HCT116 (cell line): ENCODE measurements at regions not wholly inside any gene's neighbourhood (a gene's known extent, or its start where the extent isn't known, plus 50 kb on each side); places are given as distances from the start of the nearest gene placed in this dataset.

Source experiments
- ATAC-seq: fragments of 200-7000 bp; cut with Tn5 transposase; 2 replicates; pipeline ENCODE4 v1.9.1; 2020; ENCODE audit warnings: mild to moderate bottlenecking, moderate library complexity
- BruUV-seq: library from RNA; stranded (reverse); fragments of 400-500 nt; replicated peaks from 2 replicates; lab custom pipeline; 2021; lab: Mats Ljungman, UMichigan
- CTCF ChIA-PET: fragments of 300-600 bp; sonication (Branson Sonifier 250); formaldehyde crosslinking; loops from one replicate; lab custom pipeline; 2021; ENCODE audit warnings: antibody characterized with exemption; lab: Charles Lee
- POLR2A ChIA-PET: fragments of 300-600, 350-600 bp; sonication (Branson Sonifier 250); formaldehyde crosslinking; loops from one replicate; lab custom pipeline; 2021; ENCODE audit warnings: antibody characterized with exemption; lab: Charles Lee
- RAD21 ChIA-PET, 2 experiments: fragments of 300-600 bp; sonication (Branson Sonifier 250); formaldehyde crosslinking; loops; one replicate each; lab custom pipeline; 2023; ENCODE audit warnings: low total read pairs in 2 of 2; ENCODE audit not compliant: uncharacterized antibody in 2 of 2, unreplicated experiment in 2 of 2, low non-redundant PET in 1 of 2; lab: Charles Lee
- DNase-seq: peaks from one replicate; pipeline ENCODE4 v3.0.0-alpha.2; 2010; ENCODE audit warnings: low read depth, low spot score
- H2AFZ ChIP-seq: fragments of 200-600 bp; shearing (Covaris generic), sonication (generic); 2 replicates; pipeline ENCODE4 v1.6.1; 2017; ENCODE audit warnings: low read depth, mixed run types, mixed read lengths, antibody characterized with exemption, low read length; ENCODE audit not compliant: poor library complexity, severe bottlenecking
- H3K27ac ChIP-seq: 2 replicates; pipeline ENCODE4 v1.5.1; 2012; ENCODE audit warnings: low read depth, low read length
- H3K27me3 ChIP-seq: fragments of 200-600 bp; sonication (generic); 2 replicates; pipeline ENCODE4 v1.6.1; 2016; ENCODE audit warnings: mixed run types, low read length, mixed read lengths; ENCODE audit not compliant: insufficient read depth
- H3K36me3 ChIP-seq, 2 experiments: fragments of 200-500 bp in 1 of 2; fragments of 200-600 bp in 1 of 2; sonication (Bioruptor generic) in 1 of 2; sonication (generic) in 1 of 2; 2 replicates each; pipeline versions ENCODE4 v1.5.1 to v1.6.1; 2014 to 2016; ENCODE audit warnings: low read length in 2 of 2, inconsistent platforms in 1 of 2, mixed read lengths in 1 of 2, mixed run types in 1 of 2; ENCODE audit not compliant: insufficient read depth in 2 of 2, control insufficient read depth in 1 of 2
- H3K4me1 ChIP-seq, 2 experiments: fragments of 200-600 bp in 1 of 2; sonication (generic) in 1 of 2; 2 replicates each; pipeline versions ENCODE4 v1.5.1 to v1.6.1; 2012 to 2017; ENCODE audit warnings: low read length in 2 of 2, inconsistent platforms in 1 of 2, mild to moderate bottlenecking in 1 of 2, mixed read lengths in 1 of 2, mixed run types in 1 of 2, moderate library complexity in 1 of 2; ENCODE audit not compliant: insufficient read depth in 2 of 2, control insufficient read depth in 1 of 2
- H3K4me2 ChIP-seq: fragments of 200-600 bp; sonication (generic); 2 replicates; pipeline ENCODE4 v1.6.1; 2017; ENCODE audit warnings: mixed run types, low read length, mixed read lengths
- H3K4me3 ChIP-seq, 2 experiments: fragments of 200-600 bp in 1 of 2; sonication (generic) in 1 of 2; replicated peaks in 1 of 2; 2 replicates each; pipeline ENCODE4 v1.5.1; 2011 to 2016; ENCODE audit warnings: low read length in 2 of 2, control low read depth in 1 of 2, low read depth in 1 of 2, mild to moderate bottlenecking in 1 of 2, mixed read lengths in 1 of 2, mixed run types in 1 of 2
- H3K79me2 ChIP-seq: fragments of 200-600 bp; sonication (generic); 2 replicates; pipeline ENCODE4 v1.6.1; 2017; ENCODE audit warnings: mild to moderate bottlenecking, mixed run types, low read length, moderate library complexity, mixed read lengths; ENCODE audit not compliant: insufficient read depth
- H3K9ac ChIP-seq: fragments of 200-600 bp; sonication (generic); 2 replicates; pipeline ENCODE4 v1.6.1; 2016; ENCODE audit warnings: low read length, mixed read lengths
- H3K9me2 ChIP-seq: fragments of 200-600 bp; sonication (generic), shearing (Covaris generic); 2 replicates; pipeline ENCODE4 v1.6.1; 2017; ENCODE audit warnings: mixed run types, mild to moderate bottlenecking, moderate library complexity; ENCODE audit not compliant: insufficient read depth
- H3K9me3 ChIP-seq, 2 experiments: fragments of 200-500 bp in 1 of 2; fragments of 200-600 bp in 1 of 2; sonication (Bioruptor generic) in 1 of 2; sonication (generic) in 1 of 2; 2 replicates each; pipeline ENCODE4 v1.6.1; 2014 to 2017; ENCODE audit warnings: low read length in 2 of 2, mixed read lengths in 2 of 2, inconsistent platforms in 1 of 2, low read depth in 1 of 2, mild to moderate bottlenecking in 1 of 2, mixed run types in 1 of 2, moderate library complexity in 1 of 2; ENCODE audit not compliant: control insufficient read depth in 1 of 2, insufficient read depth in 1 of 2
- H4K20me1 ChIP-seq: fragments of 200-600 bp; sonication (generic), shearing (Covaris generic); 2 replicates; pipeline ENCODE4 v1.6.1; 2017; ENCODE audit warnings: mixed run types, mild to moderate bottlenecking, moderate library complexity; ENCODE audit not compliant: insufficient read depth
- CBX3 ChIP-seq: IDR thresholded peaks from 2 replicates; pipeline ENCODE4 v1.6.1; 2012; ENCODE audit warnings: low read depth
- CEBPB ChIP-seq: IDR thresholded peaks from 2 replicates; pipeline ENCODE4 v1.6.1; 2012; ENCODE audit warnings: low read depth
- EGR1 ChIP-seq: IDR thresholded peaks from 2 replicates; pipeline ENCODE4 v1.6.1; 2012; ENCODE audit warnings: low read depth
- ELF1 ChIP-seq: IDR thresholded peaks from 2 replicates; pipeline ENCODE4 v1.6.1; 2012; ENCODE audit warnings: low read depth, borderline replicate concordance
- EZH2phosphoT487 ChIP-seq: fragments of 200-600 bp; IDR thresholded peaks from 2 replicates; pipeline ENCODE4 v1.6.1; 2018; ENCODE audit warnings: antibody characterized with exemption, borderline replicate concordance
- FOSL1 ChIP-seq: IDR thresholded peaks from 2 replicates; pipeline ENCODE4 v1.6.1; 2012; ENCODE audit warnings: low read depth
- POLR2A ChIP-seq: IDR thresholded peaks from 2 replicates; pipeline ENCODE4 v1.7.0; 2011; ENCODE audit warnings: borderline replicate concordance; ENCODE audit not compliant: insufficient read depth, insufficient read length; ENCODE audit errors: extremely low read depth
- POLR2AphosphoS5 ChIP-seq: IDR thresholded peaks from 2 replicates; pipeline ENCODE4 v1.6.1; 2011; ENCODE audit warnings: mild to moderate bottlenecking, low read depth, low read length, moderate library complexity
- SIN3A ChIP-seq: IDR thresholded peaks from 2 replicates; pipeline ENCODE4 v1.6.1; 2012; ENCODE audit warnings: low read depth
- YY1 ChIP-seq: IDR thresholded peaks from 2 replicates; pipeline ENCODE4 v1.6.1; 2011; ENCODE audit warnings: low read length, low read depth, moderate library complexity, mild to moderate bottlenecking; ENCODE audit not compliant: insufficient replicate concordance; ENCODE audit errors: extremely low read depth
- intact Hi-C: fragments of 100-400 bp; cut with micrococcal nuclease; formaldehyde crosslinking; loops from 2 replicates; pipeline ENCODE4 v1.10.0; 2022
- TF ChIP-seq, protein P1 (sequence below): IDR thresholded peaks from 2 replicates; pipeline ENCODE4 v1.6.1; 2011; ENCODE audit warnings: mild to moderate bottlenecking, low read length, moderate library complexity; ENCODE audit not compliant: insufficient replicate concordance; ENCODE audit errors: extremely low read depth

DNA sequence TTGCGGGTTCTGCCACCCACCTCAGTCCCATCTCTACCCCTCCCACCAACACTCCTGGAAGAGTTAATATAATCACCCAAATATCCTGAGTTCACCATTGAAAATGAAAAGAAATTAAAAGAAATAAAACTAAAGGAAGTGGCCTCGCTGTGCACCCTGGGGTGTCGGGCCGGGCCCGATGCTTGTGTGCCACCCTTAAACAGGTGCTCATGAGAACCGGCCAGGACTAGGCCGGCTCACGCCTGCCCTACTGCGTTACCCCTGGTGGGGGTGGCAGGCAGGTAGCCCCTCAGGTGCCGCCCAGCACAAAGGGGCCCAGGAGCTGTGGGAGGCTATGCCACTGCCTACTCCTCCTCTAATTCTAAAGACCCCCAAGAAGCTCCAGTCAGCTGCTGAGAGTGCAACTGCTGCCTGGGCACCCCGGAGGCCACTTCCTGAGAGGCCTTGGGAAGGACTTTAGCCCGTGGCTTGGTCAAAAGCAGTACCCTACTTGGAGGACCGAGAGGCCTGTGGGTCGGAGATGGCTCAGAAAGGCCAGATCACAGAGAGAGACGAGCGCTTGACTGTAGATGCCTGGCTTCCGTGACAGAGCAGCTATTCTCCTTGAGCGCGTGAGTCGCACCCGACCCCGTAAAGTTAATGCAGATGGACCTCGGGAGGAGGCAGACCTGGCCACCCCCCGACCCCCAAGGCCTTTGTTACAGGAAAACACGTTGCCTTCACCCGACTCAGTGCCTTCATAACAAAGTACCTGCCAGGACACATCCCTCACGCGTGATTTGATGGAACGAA lies 51.0 kb upstream of the PPP2R2D start:
- ChIA-PET CTCF (no interaction called here), RAD21 (no interaction called here), POLR2A (no interaction called here)
- H2AFZ ChIP-seq = no peak overlapping the region
- H3K9me2 ChIP-seq = no peaks in the 10 kb centered on the region
- no peaks in the 10 kb centered on the region for H3K4me1 ChIP-seq
- intact Hi-C loops = no loop called here
- no peaks in the 10 kb centered on the region for H3K27me3 ChIP-seq
- DNase-seq (no peak), ATAC-seq (no peak)
- no peak overlapping the region for H3K4me2 ChIP-seq
- no TSS peak for BruUV-seq
- no peak overlapping the region for H3K4me3 ChIP-seq
- TF ChIP-seq POLR2A = no peak
- TF ChIP-seq CBX3 = no peak
- no peak for TF ChIP-seq EGR1
- TF ChIP-seq EZH2phosphoT487 = no peak
- no peak for TF ChIP-seq POLR2AphosphoS5
- TF ChIP-seq ELF1 = no peak
- no peak for TF ChIP-seq YY1
- no peak for TF ChIP-seq FOSL1
- TF ChIP-seq CEBPB = no peak
- TF ChIP-seq SIN3A = no peak
- TF ChIP-seq, protein P1, sequence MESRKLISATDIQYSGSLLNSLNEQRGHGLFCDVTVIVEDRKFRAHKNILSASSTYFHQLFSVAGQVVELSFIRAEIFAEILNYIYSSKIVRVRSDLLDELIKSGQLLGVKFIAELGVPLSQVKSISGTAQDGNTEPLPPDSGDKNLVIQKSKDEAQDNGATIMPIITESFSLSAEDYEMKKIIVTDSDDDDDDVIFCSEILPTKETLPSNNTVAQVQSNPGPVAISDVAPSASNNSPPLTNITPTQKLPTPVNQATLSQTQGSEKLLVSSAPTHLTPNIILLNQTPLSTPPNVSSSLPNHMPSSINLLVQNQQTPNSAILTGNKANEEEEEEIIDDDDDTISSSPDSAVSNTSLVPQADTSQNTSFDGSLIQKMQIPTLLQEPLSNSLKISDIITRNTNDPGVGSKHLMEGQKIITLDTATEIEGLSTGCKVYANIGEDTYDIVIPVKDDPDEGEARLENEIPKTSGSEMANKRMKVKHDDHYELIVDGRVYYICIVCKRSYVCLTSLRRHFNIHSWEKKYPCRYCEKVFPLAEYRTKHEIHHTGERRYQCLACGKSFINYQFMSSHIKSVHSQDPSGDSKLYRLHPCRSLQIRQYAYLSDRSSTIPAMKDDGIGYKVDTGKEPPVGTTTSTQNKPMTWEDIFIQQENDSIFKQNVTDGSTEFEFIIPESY = no peak
- no peaks in the 10 kb centered on the region for H3K36me3 ChIP-seq
- H3K9me3 ChIP-seq = no peaks in the 10 kb centered on the region
- no peak overlapping the region for H3K9ac ChIP-seq
- no peaks in the 10 kb centered on the region for H4K20me1 ChIP-seq
- no peaks in the 10 kb centered on the region for H3K79me2 ChIP-seq
- H3K27ac ChIP-seq = no peak overlapping the region
